Gastroesophageal sphincter (tissue), 4 donors: ENCODE measurements at regions not wholly inside any gene's neighbourhood (a gene's known extent, or its start where the extent isn't known, plus 50 kb on each side); places are given as distances from the start of the nearest gene placed in this dataset.

Source experiments
- ATAC-seq: fragments of 150-250 bp; one replicate; pipeline ENCODE4 v1.9.1; 2016; ENCODE audit warnings: mild to moderate bottlenecking, moderate library complexity
- H3K27ac ChIP-seq, 4 donors: fragments of 200-600 bp; sonication (generic) in 3 of 4; 1 replicate in 3 of 4; 2 replicates in 1 of 4; pipeline ENCODE4 v1.5.1; 2016 to 2019
- H3K27me3 ChIP-seq: fragments of 200-600 bp; sonication (generic); one replicate; pipeline ENCODE4 v1.5.1; 2019
- H3K36me3 ChIP-seq, 2 donors: fragments of 200-600 bp; sonication (generic); one replicate each; pipeline ENCODE4 v1.5.1; 2019; ENCODE audit warnings: control low read depth in 1 of 2
- H3K4me1 ChIP-seq, 3 donors: fragments of 200-600 bp; sonication (generic); 1 replicate in 2 of 3; 2 replicates in 1 of 3; pipeline ENCODE4 v1.5.1; 2016 to 2019; ENCODE audit warnings: control low read depth in 2 of 3
- H3K4me3 ChIP-seq, 2 donors: fragments of 200-600 bp; sonication (generic); one replicate each; pipeline ENCODE4 v1.5.1; 2019; ENCODE audit warnings: mild to moderate bottlenecking in 1 of 2, moderate library complexity in 1 of 2
- H3K9me3 ChIP-seq, 3 donors: fragments of 200-600 bp; sonication (generic); one replicate each; pipeline ENCODE4 v1.5.1; 2017 to 2019; ENCODE audit warnings: control low read depth in 2 of 3
- CTCF ChIP-seq, 4 experiments: fragments of 200-600 bp in 2 of 4; fragments of 450-650 bp in 2 of 4; sonication (generic) in 1 of 4; IDR thresholded peaks; one replicate each; pipeline ENCODE4 v1.5.1; 2017 to 2019; ENCODE audit warnings: antibody characterized with exemption in 4 of 4, mild to moderate bottlenecking in 2 of 4, moderate library complexity in 2 of 4
- EP300 ChIP-seq: sonication (generic); formaldehyde crosslinking; IDR thresholded peaks from one replicate; pipeline ENCODE4 v1.6.1; 2017; ENCODE audit warnings: antibody characterized with exemption, mild to moderate bottlenecking
- POLR2A ChIP-seq, 2 donors: fragments of 450-650 bp; IDR thresholded peaks; one replicate each; pipeline ENCODE4 v1.6.1; 2017; ENCODE audit warnings: antibody characterized with exemption in 2 of 2, mild to moderate bottlenecking in 2 of 2, moderate library complexity in 1 of 2
- POLR2AphosphoS5 ChIP-seq: sonication (generic); formaldehyde crosslinking; IDR thresholded peaks from one replicate; pipeline ENCODE4 v1.6.1; 2017; ENCODE audit warnings: antibody characterized with exemption
- WGBS, 2 donors: methylation state at CpG; one replicate each; pipeline ENCODE4 v1.1.5; 2018; ENCODE audit warnings: low coverage in 1 of 2; 5-methylcytosine and 5-hydroxymethylcytosine counted together

GRCh38 chr5:3030511-3031165 is 279.2 kb upstream of the IRX2 start:
- peaks cover 5% of the 10 kb centered on the region for H3K27me3 ChIP-seq
- TF ChIP-seq EP300 (no peak), POLR2A (IDR thresholded peaks at IDR 0.05) (no peak), CTCF (IDR thresholded peaks at IDR 0.05) (no peak), POLR2AphosphoS5 (no peak)
- no peaks in the 10 kb centered on the region for H3K9me3 ChIP-seq
- H3K36me3 ChIP-seq = no peaks in the 10 kb centered on the region
- H3K27ac ChIP-seq = no peak overlapping the region
- WGBS, 2 donors = 83 to 88% methylated on average over 6 to 10 of the region's 21 CpGs
- no peak for ATAC-seq
- no peaks in the 10 kb centered on the region for H3K4me1 ChIP-seq
- no peak overlapping the region for H3K4me3 ChIP-seq

GRCh38 chr5:3029396-3029795 is 277.9 kb upstream of the IRX2 start:
- ATAC-seq = no peak
- 87% methylated on average over 3 of the region's 9 CpGs; no CpG with 5 or more reads in 1 of the 2 donors for WGBS, 2 donors
- Histone ChIP-seq H3K27me3 (peaks cover 5% of the 10 kb centered on the region), H3K4me1 (no peaks in the 10 kb centered on the region), H3K36me3 (no peaks in the 10 kb centered on the region), H3K4me3 (no peak overlapping the region), H3K27ac (no peak overlapping the region), H3K9me3 (no peaks in the 10 kb centered on the region)
- TF ChIP-seq POLR2AphosphoS5 = no peak
- no peak for TF ChIP-seq POLR2A (IDR thresholded peaks at IDR 0.05)
- no peak for TF ChIP-seq CTCF (IDR thresholded peaks at IDR 0.05)
- TF ChIP-seq EP300 = no peak

- ATAC-seq = no peak
- Histone ChIP-seq H3K27me3 (peaks cover 5% of the 10 kb centered on the region), H3K36me3 (no peaks in the 10 kb centered on the region), H3K4me1 (no peaks in the 10 kb centered on the region), H3K9me3 (no peaks in the 10 kb centered on the region), H3K4me3 (no peak overlapping the region), H3K27ac (no peak overlapping the region)
- TF ChIP-seq EP300 (no peak), POLR2AphosphoS5 (no peak), CTCF (IDR thresholded peaks at IDR 0.05) (no peak), POLR2A (IDR thresholded peaks at IDR 0.05) (no peak)
- WGBS, 2 donors = 62 to 84% methylated on average over 4 to 12 of the region's 23 CpGs
Measured at GRCh38 chr5:3027866-3028635, 276.6 kb upstream of the IRX2 start.

DNA sequence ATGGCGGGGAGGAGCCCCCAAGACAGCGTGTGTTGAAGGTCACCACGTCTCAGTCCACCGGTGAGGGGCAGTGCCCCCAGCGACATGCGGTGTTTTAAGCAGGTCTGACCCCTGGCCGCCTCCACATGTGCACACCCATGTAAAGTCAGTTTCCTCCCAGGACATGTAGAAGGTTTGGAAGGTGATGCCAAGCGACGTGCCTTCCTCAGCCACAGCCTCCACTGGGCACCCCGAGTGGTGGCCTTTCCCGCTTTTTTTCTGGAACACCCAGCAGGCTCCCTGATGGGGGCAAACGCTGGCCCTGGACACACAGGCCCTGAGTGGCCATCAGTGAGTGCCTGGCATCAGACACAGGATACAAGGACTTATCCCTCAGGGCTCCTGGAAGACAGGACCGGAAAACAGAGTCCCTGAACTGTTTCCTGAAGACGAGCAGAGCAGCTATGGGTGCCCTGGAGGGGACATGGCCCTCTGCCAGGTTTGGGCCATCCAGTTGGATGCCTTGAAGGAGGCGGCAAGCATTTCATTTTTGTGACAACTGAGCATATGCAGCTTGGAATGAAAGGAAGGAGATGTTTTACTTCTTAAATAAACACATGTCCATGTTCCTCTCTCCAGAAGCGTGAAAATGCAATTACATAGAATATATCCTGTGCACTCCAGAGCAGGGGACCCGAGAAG is 275.8 kb upstream of the IRX2 start:
- no peak for ATAC-seq
- Histone ChIP-seq H3K4me3 (no peak overlapping the region), H3K4me1 (no peaks in the 10 kb centered on the region), H3K36me3 (no peaks in the 10 kb centered on the region), H3K27ac (no peak overlapping the region), H3K9me3 (no peaks in the 10 kb centered on the region), H3K27me3 (peaks cover 5% of the 10 kb centered on the region)
- TF ChIP-seq POLR2A (IDR thresholded peaks at IDR 0.05) = no peak
- TF ChIP-seq POLR2AphosphoS5 = no peak
- no peak for TF ChIP-seq EP300
- TF ChIP-seq CTCF (IDR thresholded peaks at IDR 0.05) = no peak
- WGBS, 2 donors = 35 to 36% methylated on average over 5 to 6 of the region's 17 CpGs
